HCT116 (cell line): ENCODE measurements at regions not wholly inside any gene's neighbourhood (a gene's known extent, or its start where the extent isn't known, plus 50 kb on each side); places are given as distances from the start of the nearest gene placed in this dataset.

Experiments
- ATAC-seq: fragments of 200-7000 bp; cut with Tn5 transposase; 2 replicates; pipeline ENCODE4 v1.9.1; 2020; ENCODE audit warnings: mild to moderate bottlenecking, moderate library complexity
- BruUV-seq: library from RNA; stranded (reverse); fragments of 400-500 nt; replicated peaks from 2 replicates; lab custom pipeline; 2021; lab: Mats Ljungman, UMichigan
- CTCF ChIA-PET: fragments of 300-600 bp; sonication (Branson Sonifier 250); formaldehyde crosslinking; loops from one replicate; lab custom pipeline; 2021; ENCODE audit warnings: antibody characterized with exemption; lab: Charles Lee
- POLR2A ChIA-PET: fragments of 300-600, 350-600 bp; sonication (Branson Sonifier 250); formaldehyde crosslinking; loops from one replicate; lab custom pipeline; 2021; ENCODE audit warnings: antibody characterized with exemption; lab: Charles Lee
- RAD21 ChIA-PET, 2 experiments: fragments of 300-600 bp; sonication (Branson Sonifier 250); formaldehyde crosslinking; loops; one replicate each; lab custom pipeline; 2023; ENCODE audit warnings: low total read pairs in 2 of 2; ENCODE audit not compliant: uncharacterized antibody in 2 of 2, unreplicated experiment in 2 of 2, low non-redundant PET in 1 of 2; lab: Charles Lee
- DNase-seq: peaks from one replicate; pipeline ENCODE4 v3.0.0-alpha.2; 2010; ENCODE audit warnings: low read depth, low spot score
- H2AFZ ChIP-seq: fragments of 200-600 bp; shearing (Covaris generic), sonication (generic); 2 replicates; pipeline ENCODE4 v1.6.1; 2017; ENCODE audit warnings: low read depth, mixed run types, mixed read lengths, antibody characterized with exemption, low read length; ENCODE audit not compliant: poor library complexity, severe bottlenecking
- H3K27ac ChIP-seq: 2 replicates; pipeline ENCODE4 v1.5.1; 2012; ENCODE audit warnings: low read depth, low read length
- H3K27me3 ChIP-seq: fragments of 200-600 bp; sonication (generic); 2 replicates; pipeline ENCODE4 v1.6.1; 2016; ENCODE audit warnings: mixed run types, low read length, mixed read lengths; ENCODE audit not compliant: insufficient read depth
- H3K36me3 ChIP-seq, 2 experiments: fragments of 200-500 bp in 1 of 2; fragments of 200-600 bp in 1 of 2; sonication (Bioruptor generic) in 1 of 2; sonication (generic) in 1 of 2; 2 replicates each; pipeline versions ENCODE4 v1.5.1 to v1.6.1; 2014 to 2016; ENCODE audit warnings: low read length in 2 of 2, inconsistent platforms in 1 of 2, mixed read lengths in 1 of 2, mixed run types in 1 of 2; ENCODE audit not compliant: insufficient read depth in 2 of 2, control insufficient read depth in 1 of 2
- H3K4me1 ChIP-seq, 2 experiments: fragments of 200-600 bp in 1 of 2; sonication (generic) in 1 of 2; 2 replicates each; pipeline versions ENCODE4 v1.5.1 to v1.6.1; 2012 to 2017; ENCODE audit warnings: low read length in 2 of 2, inconsistent platforms in 1 of 2, mild to moderate bottlenecking in 1 of 2, mixed read lengths in 1 of 2, mixed run types in 1 of 2, moderate library complexity in 1 of 2; ENCODE audit not compliant: insufficient read depth in 2 of 2, control insufficient read depth in 1 of 2
- H3K4me2 ChIP-seq: fragments of 200-600 bp; sonication (generic); 2 replicates; pipeline ENCODE4 v1.6.1; 2017; ENCODE audit warnings: mixed run types, low read length, mixed read lengths
- H3K4me3 ChIP-seq, 2 experiments: fragments of 200-600 bp in 1 of 2; sonication (generic) in 1 of 2; replicated peaks in 1 of 2; 2 replicates each; pipeline ENCODE4 v1.5.1; 2011 to 2016; ENCODE audit warnings: low read length in 2 of 2, control low read depth in 1 of 2, low read depth in 1 of 2, mild to moderate bottlenecking in 1 of 2, mixed read lengths in 1 of 2, mixed run types in 1 of 2
- H3K79me2 ChIP-seq: fragments of 200-600 bp; sonication (generic); 2 replicates; pipeline ENCODE4 v1.6.1; 2017; ENCODE audit warnings: mild to moderate bottlenecking, mixed run types, low read length, moderate library complexity, mixed read lengths; ENCODE audit not compliant: insufficient read depth
- H3K9ac ChIP-seq: fragments of 200-600 bp; sonication (generic); 2 replicates; pipeline ENCODE4 v1.6.1; 2016; ENCODE audit warnings: low read length, mixed read lengths
- H3K9me2 ChIP-seq: fragments of 200-600 bp; sonication (generic), shearing (Covaris generic); 2 replicates; pipeline ENCODE4 v1.6.1; 2017; ENCODE audit warnings: mixed run types, mild to moderate bottlenecking, moderate library complexity; ENCODE audit not compliant: insufficient read depth
- H3K9me3 ChIP-seq, 2 experiments: fragments of 200-500 bp in 1 of 2; fragments of 200-600 bp in 1 of 2; sonication (Bioruptor generic) in 1 of 2; sonication (generic) in 1 of 2; 2 replicates each; pipeline ENCODE4 v1.6.1; 2014 to 2017; ENCODE audit warnings: low read length in 2 of 2, mixed read lengths in 2 of 2, inconsistent platforms in 1 of 2, low read depth in 1 of 2, mild to moderate bottlenecking in 1 of 2, mixed run types in 1 of 2, moderate library complexity in 1 of 2; ENCODE audit not compliant: control insufficient read depth in 1 of 2, insufficient read depth in 1 of 2
- H4K20me1 ChIP-seq: fragments of 200-600 bp; sonication (generic), shearing (Covaris generic); 2 replicates; pipeline ENCODE4 v1.6.1; 2017; ENCODE audit warnings: mixed run types, mild to moderate bottlenecking, moderate library complexity; ENCODE audit not compliant: insufficient read depth
- ATF3 ChIP-seq: IDR thresholded peaks from 2 replicates; pipeline ENCODE4 v1.6.1; 2012
- CBX3 ChIP-seq: IDR thresholded peaks from 2 replicates; pipeline ENCODE4 v1.6.1; 2012; ENCODE audit warnings: low read depth
- CTCF ChIP-seq, 3 experiments: fragments of 200-600 bp in 1 of 3; sonication (generic) in 1 of 3; IDR thresholded peaks in 2 of 3; conservative IDR thresholded peaks in 1 of 3; 2 replicates each; pipeline ENCODE4 v1.5.1; 2012 to 2017; ENCODE audit warnings: low read depth in 2 of 3, low read length in 2 of 3, antibody characterized with exemption in 1 of 3, borderline replicate concordance in 1 of 3, control low read depth in 1 of 3, mild to moderate bottlenecking in 1 of 3, mixed read lengths in 1 of 3, mixed run types in 1 of 3, moderate library complexity in 1 of 3; ENCODE audit not compliant: insufficient read depth in 1 of 3
- EGR1 ChIP-seq: IDR thresholded peaks from 2 replicates; pipeline ENCODE4 v1.6.1; 2012; ENCODE audit warnings: low read depth
- EZH2phosphoT487 ChIP-seq: fragments of 200-600 bp; IDR thresholded peaks from 2 replicates; pipeline ENCODE4 v1.6.1; 2018; ENCODE audit warnings: antibody characterized with exemption, borderline replicate concordance
- JUND ChIP-seq: IDR thresholded peaks from 2 replicates; pipeline ENCODE4 v1.6.1; 2012
- SIN3A ChIP-seq: IDR thresholded peaks from 2 replicates; pipeline ENCODE4 v1.6.1; 2012; ENCODE audit warnings: low read depth
- SP1 ChIP-seq: IDR thresholded peaks from 2 replicates; pipeline ENCODE4 v1.6.1; 2012; ENCODE audit warnings: low read depth
- SRF ChIP-seq: IDR thresholded peaks from 2 replicates; pipeline ENCODE4 v1.6.1; 2012; ENCODE audit warnings: low read depth
- TCF7L2 ChIP-seq: IDR thresholded peaks from 2 replicates; pipeline ENCODE4 v1.7.0; 2011; ENCODE audit warnings: borderline replicate concordance, inconsistent platforms; ENCODE audit not compliant: insufficient read depth, insufficient read length; ENCODE audit errors: extremely low read depth
- YY1 ChIP-seq: IDR thresholded peaks from 2 replicates; pipeline ENCODE4 v1.6.1; 2011; ENCODE audit warnings: low read length, low read depth, moderate library complexity, mild to moderate bottlenecking; ENCODE audit not compliant: insufficient replicate concordance; ENCODE audit errors: extremely low read depth
- ZFX ChIP-seq: fragments of 450-650 bp; IDR thresholded peaks from 2 replicates; pipeline ENCODE4 v1.6.1; 2017
- intact Hi-C: fragments of 100-400 bp; cut with micrococcal nuclease; formaldehyde crosslinking; loops from 2 replicates; pipeline ENCODE4 v1.10.0; 2022

GRCh38 chr18:14026199-14026598 is 106.0 kb downstream of the ZNF519 start:
- intact Hi-C loops = loop anchor here (10.0 kb wide), 1 partner anchor 131 kb away; no protein-coding TSS in a partner anchor
- CTCF ChIA-PET = no interaction called here
- H3K27me3 ChIP-seq = peaks cover 52% of the 10 kb centered on the region

More at GRCh38 chr18:14026199-14026598, 106.0 kb downstream of the ZNF519 start:
- POLR2A ChIA-PET = no interaction called here
- H3K27ac ChIP-seq = no peak overlapping the region
- no TSS peak for BruUV-seq
- H3K9me3 ChIP-seq = no peaks in the 10 kb centered on the region
- H3K79me2 ChIP-seq = no peaks in the 10 kb centered on the region
- no peaks in the 10 kb centered on the region for H3K4me1 ChIP-seq
- H3K36me3 ChIP-seq = no peaks in the 10 kb centered on the region
- no peak overlapping the region for H3K4me3 ChIP-seq
- ATAC-seq (no peak), DNase-seq (no peak)
- no peaks in the 10 kb centered on the region for H4K20me1 ChIP-seq
- H3K9ac ChIP-seq = no peak overlapping the region
- no peak overlapping the region for H2AFZ ChIP-seq
- H3K4me2 ChIP-seq = no peak overlapping the region
- RAD21 ChIA-PET = no interaction called here
- TF ChIP-seq CBX3 (no peak), YY1 (no peak), EGR1 (no peak), ATF3 (no peak), ZFX (no peak), SRF (no peak), TCF7L2 (no peak), CTCF (IDR thresholded peaks at IDR 0.05 in 2 of 3, conservative IDR thresholded peaks at IDR 0.05 in 1 of 3; ENCODE audit: borderline replicate concordance in 1 of 3, insufficient read depth in 1 of 3, low read depth in 2 of 3, low read length in 2 of 3) (no peak), SIN3A (no peak), JUND (no peak), SP1 (no peak), EZH2phosphoT487 (no peak)
- H3K9me2 ChIP-seq = no peaks in the 10 kb centered on the region
